H1 (cell line): ENCODE measurements at regions not wholly inside any gene's neighbourhood (a gene's known extent, or its start where the extent isn't known, plus 50 kb on each side); places are given as distances from the start of the nearest gene placed in this dataset.

ENCODE experiments used
- CEBPB ChIP-seq: IDR thresholded peaks from 2 replicates; pipeline ENCODE4 v1.6.1; 2012; ENCODE audit warnings: low read depth, low read length
- CREB1 ChIP-seq: IDR thresholded peaks from 2 replicates; pipeline ENCODE4 v1.6.1; 2012; ENCODE audit warnings: inconsistent platforms
- FOSL1 ChIP-seq: IDR thresholded peaks from 2 replicates; pipeline ENCODE4 v1.6.1; 2011; ENCODE audit warnings: mild to moderate bottlenecking, low read depth, low read length, moderate library complexity; ENCODE audit not compliant: insufficient read depth
- KDM5A ChIP-seq: fragments of 200-600 bp; IDR thresholded peaks from 2 replicates; pipeline ENCODE4 v1.7.1; 2012; ENCODE audit warnings: mild to moderate bottlenecking, low read length, inconsistent platforms, mixed read lengths
- POLR2A ChIP-seq, 2 experiments: IDR thresholded peaks; 1 replicate in 1 of 2; 2 replicates in 1 of 2; pipeline ENCODE4 v1.6.1; 2011; ENCODE audit warnings: low read depth in 2 of 2, low read length in 2 of 2, mild to moderate bottlenecking in 2 of 2; ENCODE audit errors: control extremely low read depth in 1 of 2
- SAP30 ChIP-seq: fragments of 300-600 bp; sonication (generic); IDR thresholded peaks from 2 replicates; pipeline ENCODE4 v1.7.1; 2012; ENCODE audit warnings: low read length, moderate library complexity, mild to moderate bottlenecking, inconsistent platforms; ENCODE audit not compliant: insufficient read depth, insufficient replicate concordance
- SP1 ChIP-seq: IDR thresholded peaks from 2 replicates; pipeline ENCODE4 v1.6.1; 2011; ENCODE audit warnings: low read depth, low read length
- SP4 ChIP-seq: IDR thresholded peaks from 2 replicates; pipeline ENCODE4 v1.6.1; 2012; ENCODE audit warnings: low read length, inconsistent platforms
- TBP ChIP-seq: IDR thresholded peaks from 2 replicates; pipeline ENCODE4 v1.6.1; 2011; ENCODE audit warnings: low read depth, low read length, improper control_type of control experiment
- TF ChIP-seq, protein P1 (sequence below): fragments of 300-600 bp; sonication (generic); IDR thresholded peaks from 2 replicates; pipeline ENCODE4 v1.7.1; 2012; ENCODE audit warnings: low read length, moderate library complexity, mild to moderate bottlenecking, inconsistent platforms; ENCODE audit not compliant: insufficient replicate concordance
- TF ChIP-seq, protein P2 (sequence below): IDR thresholded peaks from 2 replicates; pipeline ENCODE4 v1.6.1; 2012; ENCODE audit warnings: inconsistent platforms

DNA sequence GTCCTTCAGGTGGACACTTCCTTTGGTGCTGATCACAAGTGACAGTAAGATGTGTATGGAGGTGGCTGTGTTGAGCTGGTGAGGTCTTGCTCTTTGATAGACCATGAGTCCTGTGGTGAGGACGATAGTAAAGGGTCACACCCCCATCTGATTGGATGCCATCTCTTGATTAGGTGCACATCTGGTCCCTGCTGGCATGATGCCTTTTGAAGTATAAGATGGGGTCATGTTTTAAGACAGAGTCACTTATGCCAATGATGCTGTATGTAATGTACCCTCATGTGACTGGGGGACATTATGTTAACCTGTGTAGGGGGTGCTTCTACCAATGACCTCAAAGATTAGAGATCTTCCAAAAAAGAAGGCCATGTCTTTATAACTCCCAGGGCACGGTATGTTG, 644.6 kb downstream of the ACTR3B start (continued):
- TF ChIP-seq, protein P1, sequence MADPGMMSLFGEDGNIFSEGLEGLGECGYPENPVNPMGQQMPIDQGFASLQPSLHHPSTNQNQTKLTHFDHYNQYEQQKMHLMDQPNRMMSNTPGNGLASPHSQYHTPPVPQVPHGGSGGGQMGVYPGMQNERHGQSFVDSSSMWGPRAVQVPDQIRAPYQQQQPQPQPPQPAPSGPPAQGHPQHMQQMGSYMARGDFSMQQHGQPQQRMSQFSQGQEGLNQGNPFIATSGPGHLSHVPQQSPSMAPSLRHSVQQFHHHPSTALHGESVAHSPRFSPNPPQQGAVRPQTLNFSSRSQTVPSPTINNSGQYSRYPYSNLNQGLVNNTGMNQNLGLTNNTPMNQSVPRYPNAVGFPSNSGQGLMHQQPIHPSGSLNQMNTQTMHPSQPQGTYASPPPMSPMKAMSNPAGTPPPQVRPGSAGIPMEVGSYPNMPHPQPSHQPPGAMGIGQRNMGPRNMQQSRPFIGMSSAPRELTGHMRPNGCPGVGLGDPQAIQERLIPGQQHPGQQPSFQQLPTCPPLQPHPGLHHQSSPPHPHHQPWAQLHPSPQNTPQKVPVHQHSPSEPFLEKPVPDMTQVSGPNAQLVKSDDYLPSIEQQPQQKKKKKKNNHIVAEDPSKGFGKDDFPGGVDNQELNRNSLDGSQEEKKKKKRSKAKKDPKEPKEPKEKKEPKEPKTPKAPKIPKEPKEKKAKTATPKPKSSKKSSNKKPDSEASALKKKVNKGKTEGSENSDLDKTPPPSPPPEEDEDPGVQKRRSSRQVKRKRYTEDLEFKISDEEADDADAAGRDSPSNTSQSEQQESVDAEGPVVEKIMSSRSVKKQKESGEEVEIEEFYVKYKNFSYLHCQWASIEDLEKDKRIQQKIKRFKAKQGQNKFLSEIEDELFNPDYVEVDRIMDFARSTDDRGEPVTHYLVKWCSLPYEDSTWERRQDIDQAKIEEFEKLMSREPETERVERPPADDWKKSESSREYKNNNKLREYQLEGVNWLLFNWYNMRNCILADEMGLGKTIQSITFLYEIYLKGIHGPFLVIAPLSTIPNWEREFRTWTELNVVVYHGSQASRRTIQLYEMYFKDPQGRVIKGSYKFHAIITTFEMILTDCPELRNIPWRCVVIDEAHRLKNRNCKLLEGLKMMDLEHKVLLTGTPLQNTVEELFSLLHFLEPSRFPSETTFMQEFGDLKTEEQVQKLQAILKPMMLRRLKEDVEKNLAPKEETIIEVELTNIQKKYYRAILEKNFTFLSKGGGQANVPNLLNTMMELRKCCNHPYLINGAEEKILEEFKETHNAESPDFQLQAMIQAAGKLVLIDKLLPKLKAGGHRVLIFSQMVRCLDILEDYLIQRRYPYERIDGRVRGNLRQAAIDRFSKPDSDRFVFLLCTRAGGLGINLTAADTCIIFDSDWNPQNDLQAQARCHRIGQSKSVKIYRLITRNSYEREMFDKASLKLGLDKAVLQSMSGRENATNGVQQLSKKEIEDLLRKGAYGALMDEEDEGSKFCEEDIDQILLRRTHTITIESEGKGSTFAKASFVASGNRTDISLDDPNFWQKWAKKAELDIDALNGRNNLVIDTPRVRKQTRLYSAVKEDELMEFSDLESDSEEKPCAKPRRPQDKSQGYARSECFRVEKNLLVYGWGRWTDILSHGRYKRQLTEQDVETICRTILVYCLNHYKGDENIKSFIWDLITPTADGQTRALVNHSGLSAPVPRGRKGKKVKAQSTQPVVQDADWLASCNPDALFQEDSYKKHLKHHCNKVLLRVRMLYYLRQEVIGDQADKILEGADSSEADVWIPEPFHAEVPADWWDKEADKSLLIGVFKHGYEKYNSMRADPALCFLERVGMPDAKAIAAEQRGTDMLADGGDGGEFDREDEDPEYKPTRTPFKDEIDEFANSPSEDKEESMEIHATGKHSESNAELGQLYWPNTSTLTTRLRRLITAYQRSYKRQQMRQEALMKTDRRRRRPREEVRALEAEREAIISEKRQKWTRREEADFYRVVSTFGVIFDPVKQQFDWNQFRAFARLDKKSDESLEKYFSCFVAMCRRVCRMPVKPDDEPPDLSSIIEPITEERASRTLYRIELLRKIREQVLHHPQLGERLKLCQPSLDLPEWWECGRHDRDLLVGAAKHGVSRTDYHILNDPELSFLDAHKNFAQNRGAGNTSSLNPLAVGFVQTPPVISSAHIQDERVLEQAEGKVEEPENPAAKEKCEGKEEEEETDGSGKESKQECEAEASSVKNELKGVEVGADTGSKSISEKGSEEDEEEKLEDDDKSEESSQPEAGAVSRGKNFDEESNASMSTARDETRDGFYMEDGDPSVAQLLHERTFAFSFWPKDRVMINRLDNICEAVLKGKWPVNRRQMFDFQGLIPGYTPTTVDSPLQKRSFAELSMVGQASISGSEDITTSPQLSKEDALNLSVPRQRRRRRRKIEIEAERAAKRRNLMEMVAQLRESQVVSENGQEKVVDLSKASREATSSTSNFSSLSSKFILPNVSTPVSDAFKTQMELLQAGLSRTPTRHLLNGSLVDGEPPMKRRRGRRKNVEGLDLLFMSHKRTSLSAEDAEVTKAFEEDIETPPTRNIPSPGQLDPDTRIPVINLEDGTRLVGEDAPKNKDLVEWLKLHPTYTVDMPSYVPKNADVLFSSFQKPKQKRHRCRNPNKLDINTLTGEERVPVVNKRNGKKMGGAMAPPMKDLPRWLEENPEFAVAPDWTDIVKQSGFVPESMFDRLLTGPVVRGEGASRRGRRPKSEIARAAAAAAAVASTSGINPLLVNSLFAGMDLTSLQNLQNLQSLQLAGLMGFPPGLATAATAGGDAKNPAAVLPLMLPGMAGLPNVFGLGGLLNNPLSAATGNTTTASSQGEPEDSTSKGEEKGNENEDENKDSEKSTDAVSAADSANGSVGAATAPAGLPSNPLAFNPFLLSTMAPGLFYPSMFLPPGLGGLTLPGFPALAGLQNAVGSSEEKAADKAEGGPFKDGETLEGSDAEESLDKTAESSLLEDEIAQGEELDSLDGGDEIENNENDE = no peak
- TF ChIP-seq POLR2A (IDR thresholded peaks at IDR 0.05; ENCODE audit: control extremely low read depth in 1 of 2, low read depth in 2 of 2, low read length in 2 of 2) (no peak), CEBPB (no peak), SP4 (no peak), SP1 (no peak), FOSL1 (no peak), TBP (no peak), CREB1 (no peak), KDM5A (no peak), SAP30 (no peak)
- TF ChIP-seq, protein P2, sequence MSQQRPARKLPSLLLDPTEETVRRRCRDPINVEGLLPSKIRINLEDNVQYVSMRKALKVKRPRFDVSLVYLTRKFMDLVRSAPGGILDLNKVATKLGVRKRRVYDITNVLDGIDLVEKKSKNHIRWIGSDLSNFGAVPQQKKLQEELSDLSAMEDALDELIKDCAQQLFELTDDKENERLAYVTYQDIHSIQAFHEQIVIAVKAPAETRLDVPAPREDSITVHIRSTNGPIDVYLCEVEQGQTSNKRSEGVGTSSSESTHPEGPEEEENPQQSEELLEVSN = no peak
